Progenitor cell of endocrine pancreas (in vitro differentiated cells): ENCODE measurements at regions not wholly inside any gene's neighbourhood (a gene's known extent, or its start where the extent isn't known, plus 50 kb on each side); places are given as distances from the start of the nearest gene placed in this dataset.

ENCODE experiments used
- DNase-seq: peaks from one replicate; pipeline ENCODE4 v3.0.0; 2021; ENCODE audit warnings: low spot score; ENCODE audit not compliant: unreplicated experiment
- H3K27ac Mint-ChIP-seq: 2 replicates; pipeline ENCODE4 v1.8.0; 2021; ENCODE audit warnings: mild to moderate bottlenecking, moderate library complexity, mixed read lengths
- H3K27me3 Mint-ChIP-seq: 2 replicates; pipeline ENCODE4 v1.8.0; 2021; ENCODE audit warnings: mixed read lengths
- H3K36me3 Mint-ChIP-seq: 2 replicates; pipeline ENCODE4 v1.8.0; 2022; ENCODE audit warnings: mixed read lengths; ENCODE audit not compliant: insufficient read depth
- H3K4me1 Mint-ChIP-seq: 2 replicates; pipeline ENCODE4 v1.8.0; 2021; ENCODE audit warnings: low read depth, mixed read lengths
- H3K4me3 Mint-ChIP-seq: 2 replicates; pipeline ENCODE4 v1.8.0; 2021; ENCODE audit warnings: low read depth, mild to moderate bottlenecking, moderate library complexity, mixed read lengths
- H3K9me3 Mint-ChIP-seq: 2 replicates; pipeline ENCODE4 v1.8.0; 2021; ENCODE audit warnings: low read depth, mixed read lengths
- TF ChIP-seq, protein P1 (sequence below): fragments of 200-600 bp; sonication (generic); IDR thresholded peaks from one replicate; pipeline ENCODE4 v1.5.0; 2021; ENCODE audit warnings: antibody characterized with exemption, mild to moderate bottlenecking; ENCODE audit not compliant: unreplicated experiment

DNA sequence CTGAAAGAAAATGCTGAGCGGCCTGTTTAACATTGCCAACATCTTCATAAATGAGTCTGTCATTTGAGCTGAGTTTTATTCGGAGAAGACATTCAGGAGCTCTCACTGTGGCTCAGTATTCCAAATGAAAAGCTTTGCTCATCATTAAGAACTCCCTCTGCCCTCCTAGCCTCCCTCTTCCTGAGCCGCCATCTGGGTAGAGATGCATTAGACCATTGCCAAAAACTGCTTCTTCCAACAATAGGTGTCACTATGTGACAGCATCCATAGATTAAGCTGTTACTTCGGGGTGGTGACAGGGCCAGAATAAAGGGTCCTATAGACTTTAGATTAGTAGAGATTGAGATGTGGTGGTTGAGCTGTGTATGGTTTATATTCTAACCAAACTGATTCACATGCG, 501.4 kb upstream of the NR2F2 start:
- no peaks in the 10 kb centered on the region for H3K9me3 Mint-ChIP-seq
- H3K4me1 Mint-ChIP-seq: peaks cover 12% of the 10 kb centered on the region
- no peak for DNase-seq
- H3K4me3 Mint-ChIP-seq: no peak overlapping the region
- TF ChIP-seq, protein P1, sequence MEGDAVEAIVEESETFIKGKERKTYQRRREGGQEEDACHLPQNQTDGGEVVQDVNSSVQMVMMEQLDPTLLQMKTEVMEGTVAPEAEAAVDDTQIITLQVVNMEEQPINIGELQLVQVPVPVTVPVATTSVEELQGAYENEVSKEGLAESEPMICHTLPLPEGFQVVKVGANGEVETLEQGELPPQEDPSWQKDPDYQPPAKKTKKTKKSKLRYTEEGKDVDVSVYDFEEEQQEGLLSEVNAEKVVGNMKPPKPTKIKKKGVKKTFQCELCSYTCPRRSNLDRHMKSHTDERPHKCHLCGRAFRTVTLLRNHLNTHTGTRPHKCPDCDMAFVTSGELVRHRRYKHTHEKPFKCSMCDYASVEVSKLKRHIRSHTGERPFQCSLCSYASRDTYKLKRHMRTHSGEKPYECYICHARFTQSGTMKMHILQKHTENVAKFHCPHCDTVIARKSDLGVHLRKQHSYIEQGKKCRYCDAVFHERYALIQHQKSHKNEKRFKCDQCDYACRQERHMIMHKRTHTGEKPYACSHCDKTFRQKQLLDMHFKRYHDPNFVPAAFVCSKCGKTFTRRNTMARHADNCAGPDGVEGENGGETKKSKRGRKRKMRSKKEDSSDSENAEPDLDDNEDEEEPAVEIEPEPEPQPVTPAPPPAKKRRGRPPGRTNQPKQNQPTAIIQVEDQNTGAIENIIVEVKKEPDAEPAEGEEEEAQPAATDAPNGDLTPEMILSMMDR: no peak
- no peaks in the 10 kb centered on the region for H3K36me3 Mint-ChIP-seq
- H3K27me3 Mint-ChIP-seq: no peaks in the 10 kb centered on the region
- no peak overlapping the region for H3K27ac Mint-ChIP-seq

GRCh38 chr15:95830281-95830680, 500.2 kb upstream of the NR2F2 start:
- H3K4me1 Mint-ChIP-seq: peaks cover 12% of the 10 kb centered on the region
- no peak overlapping the region for H3K4me3 Mint-ChIP-seq
- H3K36me3 Mint-ChIP-seq: no peaks in the 10 kb centered on the region
- H3K9me3 Mint-ChIP-seq: no peaks in the 10 kb centered on the region
- H3K27me3 Mint-ChIP-seq: no peaks in the 10 kb centered on the region
- DNase-seq: no peak
- TF ChIP-seq, protein P1: no peak
- H3K27ac Mint-ChIP-seq: no peak overlapping the region

- H3K36me3 Mint-ChIP-seq: no peaks in the 10 kb centered on the region
- H3K4me3 Mint-ChIP-seq: no peak overlapping the region
- H3K27me3 Mint-ChIP-seq: no peaks in the 10 kb centered on the region
- no peaks in the 10 kb centered on the region for H3K9me3 Mint-ChIP-seq
- no peak overlapping the region for H3K27ac Mint-ChIP-seq
- peaks cover 6% of the 10 kb centered on the region for H3K4me1 Mint-ChIP-seq
- no peak for DNase-seq
- TF ChIP-seq, protein P1: no peak
Observed at GRCh38 chr15:95832668-95833067, 497.8 kb upstream of the NR2F2 start.

DNA sequence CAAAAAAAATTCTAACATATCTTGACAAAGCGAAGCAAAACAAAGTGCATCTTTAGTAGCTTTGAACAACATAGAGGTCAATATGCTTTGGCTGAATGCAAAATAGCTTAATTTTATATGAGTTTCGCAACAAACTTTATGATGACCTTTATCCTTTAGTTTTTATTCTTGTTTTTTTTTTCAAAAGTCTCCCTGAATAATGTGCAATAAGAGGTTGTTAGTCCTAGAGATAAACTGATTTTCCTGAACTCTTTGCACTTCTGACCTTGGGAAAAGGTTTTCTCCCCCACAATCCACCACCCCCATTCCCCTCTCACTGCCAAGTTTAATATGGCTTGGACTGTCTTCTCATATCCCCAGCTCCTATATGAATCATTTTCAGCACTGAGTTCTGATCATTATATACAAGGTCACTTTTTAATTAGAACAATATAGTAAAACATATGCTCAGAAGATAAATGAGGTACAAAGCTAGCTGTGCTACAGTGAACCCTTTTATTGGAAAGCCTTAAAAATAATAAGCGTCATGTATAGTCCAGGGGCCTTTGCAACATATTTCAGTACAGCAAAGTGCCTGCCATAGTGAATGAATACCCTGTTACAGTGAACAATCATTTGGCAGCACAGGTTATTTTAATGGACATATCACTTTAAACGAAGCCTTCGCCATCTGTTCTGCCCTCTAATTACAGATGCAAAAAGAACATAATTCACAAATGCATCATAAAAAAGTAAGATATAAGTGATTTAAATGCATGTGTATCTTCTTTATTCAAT, 496.3 kb upstream of the NR2F2 start:
- no peak for DNase-seq
- Mint-ChIP-seq H3K4me3 (no peak overlapping the region), H3K36me3 (no peaks in the 10 kb centered on the region)

DNA sequence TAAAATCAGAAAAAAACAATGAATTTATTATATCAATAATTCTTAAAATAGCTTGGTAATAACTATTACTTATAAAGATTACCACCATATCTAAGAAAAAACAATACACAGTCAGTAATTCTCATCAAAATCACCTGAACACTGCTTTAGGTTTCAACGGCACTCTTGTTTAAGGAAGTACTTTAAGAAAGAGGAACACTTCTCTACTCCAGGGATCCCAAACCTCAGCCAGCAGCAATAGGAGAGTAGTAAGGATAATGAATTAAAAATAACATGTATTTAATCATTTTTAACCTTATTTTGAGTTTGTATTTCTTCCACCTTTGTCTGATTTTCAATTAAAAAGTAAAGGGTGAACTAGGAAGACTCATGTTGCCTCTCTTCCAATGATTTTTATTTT, 494.0 kb upstream of the NR2F2 start:
- TF ChIP-seq, protein P1: no peak
- H3K9me3 Mint-ChIP-seq: no peaks in the 10 kb centered on the region
- no peaks in the 10 kb centered on the region for H3K36me3 Mint-ChIP-seq
- H3K27ac Mint-ChIP-seq: no peak overlapping the region
- H3K27me3 Mint-ChIP-seq: no peaks in the 10 kb centered on the region
- H3K4me1 Mint-ChIP-seq: peaks cover 6% of the 10 kb centered on the region
- H3K4me3 Mint-ChIP-seq: no peak overlapping the region
- DNase-seq: no peak

More for the DNA sequence above, 496.3 kb upstream of the NR2F2 start:
- Mint-ChIP-seq H3K27ac (no peak overlapping the region), H3K27me3 (no peaks in the 10 kb centered on the region), H3K9me3 (no peaks in the 10 kb centered on the region), H3K4me1 (peaks cover 6% of the 10 kb centered on the region)
- TF ChIP-seq, protein P1: no peak
